ENCODE measurements at regions not wholly inside any gene's neighbourhood (a gene's known extent, or its start where the extent isn't known, plus 50 kb on each side); places are given as distances from the start of the nearest gene placed in this dataset.

- TF ChIP-seq CTCF (IDR thresholded peaks at IDR 0.05), result no peak
- DNase-seq (ENCODE audit: low spot score), result no peak
- Mint-ChIP-seq H3K4me1 (ENCODE audit: low read depth) (peaks cover 25% of the 10 kb centered on the region), H3K27me3 (ENCODE audit: low read depth) (no peaks in the 10 kb centered on the region), H3K27ac (ENCODE audit: unreplicated experiment) (no peak overlapping the region), H3K9me3 (ENCODE audit: low read depth) (no peaks in the 10 kb centered on the region), H3K4me3 (ENCODE audit: unreplicated experiment) (no peak overlapping the region), H3K36me3 (ENCODE audit: low read depth) (no peaks in the 10 kb centered on the region)
These were observed 248.5 kb downstream of the SMARCA2 start for GRCh38 chr9:2263665-2264064.

- H3K36me3 Mint-ChIP-seq (ENCODE audit: low read depth), result no peaks in the 10 kb centered on the region
- no peak for TF ChIP-seq CTCF (IDR thresholded peaks at IDR 0.05)
- no peaks in the 10 kb centered on the region for H3K9me3 Mint-ChIP-seq (ENCODE audit: low read depth)
- peaks cover 25% of the 10 kb centered on the region for H3K4me1 Mint-ChIP-seq (ENCODE audit: low read depth)
- DNase-seq (ENCODE audit: low spot score), result no peak
- peaks cover 2% of the 10 kb centered on the region for H3K27me3 Mint-ChIP-seq (ENCODE audit: low read depth)
- H3K4me3 Mint-ChIP-seq (ENCODE audit: unreplicated experiment), result no peak overlapping the region
- H3K27ac Mint-ChIP-seq (ENCODE audit: unreplicated experiment), result no peak overlapping the region
These were observed 248.9 kb downstream of the SMARCA2 start for GRCh38 chr9:2264081-2264480.

GRCh38 chr9:2267181-2267745 lies 252.1 kb downstream of the SMARCA2 start:
- TF ChIP-seq CTCF (IDR thresholded peaks at IDR 0.05), result no peak
- H3K4me1 Mint-ChIP-seq (ENCODE audit: low read depth), result peaks cover 11% of the 10 kb centered on the region
- no peak overlapping the region for H3K4me3 Mint-ChIP-seq (ENCODE audit: unreplicated experiment)
- DNase-seq (ENCODE audit: low spot score), result no peak
- H3K27ac Mint-ChIP-seq (ENCODE audit: unreplicated experiment), result no peak overlapping the region
- peaks cover 2% of the 10 kb centered on the region for H3K27me3 Mint-ChIP-seq (ENCODE audit: low read depth)
- no peaks in the 10 kb centered on the region for H3K36me3 Mint-ChIP-seq (ENCODE audit: low read depth)
- no peaks in the 10 kb centered on the region for H3K9me3 Mint-ChIP-seq (ENCODE audit: low read depth)

- Mint-ChIP-seq H3K27ac (ENCODE audit: unreplicated experiment) (no peak overlapping the region), H3K4me3 (ENCODE audit: unreplicated experiment) (no peak overlapping the region), H3K27me3 (ENCODE audit: low read depth) (peaks cover 2% of the 10 kb centered on the region), H3K4me1 (ENCODE audit: low read depth) (peaks cover 4% of the 10 kb centered on the region), H3K9me3 (ENCODE audit: low read depth) (no peaks in the 10 kb centered on the region), H3K36me3 (ENCODE audit: low read depth) (no peaks in the 10 kb centered on the region)
- DNase-seq (ENCODE audit: low spot score), result no peak
- TF ChIP-seq CTCF (IDR thresholded peaks at IDR 0.05), result no peak
These were observed 254.6 kb downstream of the SMARCA2 start for GRCh38 chr9:2269778-2270177.

- Mint-ChIP-seq H3K4me1 (ENCODE audit: low read depth) (peaks cover 4% of the 10 kb centered on the region), H3K9me3 (ENCODE audit: low read depth) (no peaks in the 10 kb centered on the region), H3K4me3 (ENCODE audit: unreplicated experiment) (no peak overlapping the region), H3K27me3 (ENCODE audit: low read depth) (peaks cover 2% of the 10 kb centered on the region), H3K27ac (ENCODE audit: unreplicated experiment) (no peak overlapping the region), H3K36me3 (ENCODE audit: low read depth) (no peaks in the 10 kb centered on the region)
- DNase-seq (ENCODE audit: low spot score), result no peak
- no peak for TF ChIP-seq CTCF (IDR thresholded peaks at IDR 0.05)
These were observed 255.4 kb downstream of the SMARCA2 start for GRCh38 chr9:2270565-2270964.

Measured in chondrocyte (in vitro differentiated cells).